ENCODE measurements at regions not wholly inside any gene's neighbourhood (a gene's known extent, or its start where the extent isn't known, plus 50 kb on each side); places are given as distances from the start of the nearest gene placed in this dataset.

GRCh38 chr16:27691721-27692120 is 141.8 kb downstream of the KATNIP start:
- ATAC-seq (ENCODE audit: low read depth) (no peak), DNase-seq (ENCODE audit: low spot score) (no peak)
- no peaks in the 10 kb centered on the region for H3K4me1 ChIP-seq (ENCODE audit: insufficient read depth, poor library complexity, severe bottlenecking)
- no peak overlapping the region for H3K27ac ChIP-seq (ENCODE audit: poor library complexity, severe bottlenecking)
- H3K9me3 ChIP-seq (ENCODE audit: severe bottlenecking) = no peaks in the 10 kb centered on the region
- no peak for TF ChIP-seq CTCF (IDR thresholded peaks at IDR 0.05; ENCODE audit: poor library complexity, severe bottlenecking)
- H3K36me3 ChIP-seq (ENCODE audit: low read depth) = no peaks in the 10 kb centered on the region
- no peak overlapping the region for H3K4me3 ChIP-seq (ENCODE audit: severe bottlenecking)
- H3K27me3 ChIP-seq (ENCODE audit: insufficient read depth, poor library complexity, severe bottlenecking) = no peaks in the 10 kb centered on the region

- no peak for ATAC-seq (ENCODE audit: low read depth)
- no peaks in the 10 kb centered on the region for H3K4me1 ChIP-seq (ENCODE audit: insufficient read depth, poor library complexity, severe bottlenecking)
Measured at GRCh38 chr16:27692576-27692975, 142.6 kb downstream of the KATNIP start.

GRCh38 chr16:27695161-27695560 is 145.2 kb downstream of the KATNIP start:
- no peak overlapping the region for H3K4me3 ChIP-seq (ENCODE audit: severe bottlenecking)

More at GRCh38 chr16:27692576-27692975, 142.6 kb downstream of the KATNIP start:
- Histone ChIP-seq H3K27me3 (ENCODE audit: insufficient read depth, poor library complexity, severe bottlenecking) (no peaks in the 10 kb centered on the region), H3K4me3 (ENCODE audit: severe bottlenecking) (no peak overlapping the region), H3K36me3 (ENCODE audit: low read depth) (no peaks in the 10 kb centered on the region), H3K9me3 (ENCODE audit: severe bottlenecking) (no peaks in the 10 kb centered on the region), H3K27ac (ENCODE audit: poor library complexity, severe bottlenecking) (no peak overlapping the region)
- no peak for TF ChIP-seq CTCF (IDR thresholded peaks at IDR 0.05; ENCODE audit: poor library complexity, severe bottlenecking)
- no peak for DNase-seq (ENCODE audit: low spot score)

GRCh38 chr16:27698266-27698665 is 148.3 kb downstream of the KATNIP start:
- H3K27ac ChIP-seq (ENCODE audit: poor library complexity, severe bottlenecking) = no peak overlapping the region
- no peaks in the 10 kb centered on the region for H3K4me1 ChIP-seq (ENCODE audit: insufficient read depth, poor library complexity, severe bottlenecking)
- no peak for ATAC-seq (ENCODE audit: low read depth)
- DNase-seq (ENCODE audit: low spot score) = no peak
- H3K27me3 ChIP-seq (ENCODE audit: insufficient read depth, poor library complexity, severe bottlenecking) = no peaks in the 10 kb centered on the region
- H3K36me3 ChIP-seq (ENCODE audit: low read depth) = no peaks in the 10 kb centered on the region
- no peaks in the 10 kb centered on the region for H3K9me3 ChIP-seq (ENCODE audit: severe bottlenecking)
- no peak for TF ChIP-seq CTCF (IDR thresholded peaks at IDR 0.05; ENCODE audit: poor library complexity, severe bottlenecking)
- no peak overlapping the region for H3K4me3 ChIP-seq (ENCODE audit: severe bottlenecking)

More at GRCh38 chr16:27695161-27695560, 145.2 kb downstream of the KATNIP start:
- Histone ChIP-seq H3K36me3 (ENCODE audit: low read depth) (no peaks in the 10 kb centered on the region), H3K27ac (ENCODE audit: poor library complexity, severe bottlenecking) (no peak overlapping the region), H3K27me3 (ENCODE audit: insufficient read depth, poor library complexity, severe bottlenecking) (no peaks in the 10 kb centered on the region), H3K9me3 (ENCODE audit: severe bottlenecking) (no peaks in the 10 kb centered on the region), H3K4me1 (ENCODE audit: insufficient read depth, poor library complexity, severe bottlenecking) (no peaks in the 10 kb centered on the region)
- ATAC-seq (ENCODE audit: low read depth) = no peak
- DNase-seq (ENCODE audit: low spot score) = no peak
- no peak for TF ChIP-seq CTCF (IDR thresholded peaks at IDR 0.05; ENCODE audit: poor library complexity, severe bottlenecking)

GRCh38 chr16:27698746-27699145 is 148.8 kb downstream of the KATNIP start:
- no peaks in the 10 kb centered on the region for H3K4me1 ChIP-seq (ENCODE audit: insufficient read depth, poor library complexity, severe bottlenecking)
- H3K9me3 ChIP-seq (ENCODE audit: severe bottlenecking) = no peaks in the 10 kb centered on the region
- no peak for DNase-seq (ENCODE audit: low spot score)
- no peaks in the 10 kb centered on the region for H3K36me3 ChIP-seq (ENCODE audit: low read depth)
- H3K27ac ChIP-seq (ENCODE audit: poor library complexity, severe bottlenecking) = no peak overlapping the region
- no peak for TF ChIP-seq CTCF (IDR thresholded peaks at IDR 0.05; ENCODE audit: poor library complexity, severe bottlenecking)
- no peaks in the 10 kb centered on the region for H3K27me3 ChIP-seq (ENCODE audit: insufficient read depth, poor library complexity, severe bottlenecking)
- H3K4me3 ChIP-seq (ENCODE audit: severe bottlenecking) = no peak overlapping the region
- no peak for ATAC-seq (ENCODE audit: low read depth)

Measured in RWPE2 (cell line).